SK-N-SH (cell line): ENCODE measurements at regions not wholly inside any gene's neighbourhood (a gene's known extent, or its start where the extent isn't known, plus 50 kb on each side); places are given as distances from the start of the nearest gene placed in this dataset.

ENCODE experiments used
- CTCF ChIP-seq: fragments of 200-600 bp; sonication (generic); IDR thresholded peaks from 2 replicates; pipeline ENCODE4 v1.6.1; 2017; ENCODE audit warnings: antibody characterized with exemption, mild to moderate bottlenecking, moderate library complexity
- EP300 ChIP-seq, 2 experiments: IDR thresholded peaks; 2 replicates each; pipeline versions ENCODE4 v1.4.0 to v1.6.1; 2012; ENCODE audit warnings: borderline replicate concordance in 1 of 2, low read depth in 1 of 2, low read length in 1 of 2
- MXI1 ChIP-seq: IDR thresholded peaks from 2 replicates; pipeline ENCODE4 v1.6.1; 2012; ENCODE audit warnings: mild to moderate bottlenecking, low read depth, low read length, improper control_type of control experiment
- POLR2AphosphoS5 ChIP-seq: IDR thresholded peaks from 2 replicates; pipeline ENCODE4 v1.6.1; 2012; ENCODE audit warnings: low read depth, low read length
- RCOR1 ChIP-seq: fragments of 150-350 bp; IDR thresholded peaks from 2 replicates; pipeline ENCODE4 v1.6.1; 2017; ENCODE audit warnings: antibody characterized with exemption, low read length
- SMC3 ChIP-seq: IDR thresholded peaks from 2 replicates; pipeline ENCODE4 v1.6.1; 2012; ENCODE audit warnings: low read depth, low read length, improper control_type of control experiment
- YY1 ChIP-seq: IDR thresholded peaks from 2 replicates; pipeline ENCODE4 v1.4.0; 2012; ENCODE audit warnings: low read depth, mild to moderate bottlenecking

GRCh38 chr13:26816881-26817280 is 56.3 kb upstream of the GPR12 start:
- TF ChIP-seq SMC3, result no peak
- TF ChIP-seq POLR2AphosphoS5, result no peak
- no peak for TF ChIP-seq RCOR1
- TF ChIP-seq CTCF, result no peak
- TF ChIP-seq MXI1, result no peak
- TF ChIP-seq EP300 (IDR thresholded peaks at IDR 0.05; ENCODE audit: borderline replicate concordance in 1 of 2, low read depth in 1 of 2, low read length in 1 of 2), result no peak
- no peak for TF ChIP-seq YY1
